Aorta (tissue), 5 donors: ENCODE measurements at regions not wholly inside any gene's neighbourhood (a gene's known extent, or its start where the extent isn't known, plus 50 kb on each side); places are given as distances from the start of the nearest gene placed in this dataset.

Experiments used
- ATAC-seq: fragments of 200-7000 bp; cut with Tn5 transposase; one replicate; pipeline ENCODE4 v1.9.1; 2022; ENCODE audit warnings: moderate library complexity; ENCODE audit not compliant: low FRiP score
- DNase-seq, 2 donors: peaks; one replicate each; pipeline ENCODE4 v3.0.0-alpha.2; 2020
- H3K27ac ChIP-seq, 2 donors: one replicate each; pipeline ENCODE4 v1.5.1; 2013; ENCODE audit warnings: low read length in 2 of 2, mild to moderate bottlenecking in 2 of 2, moderate library complexity in 2 of 2, control low read depth in 1 of 2, inconsistent platforms in 1 of 2, low read depth in 1 of 2
- H3K27me3 ChIP-seq, 2 donors: one replicate each; pipeline ENCODE4 v1.6.1; 2013; ENCODE audit warnings: control low read depth in 1 of 2, low read length in 1 of 2, mild to moderate bottlenecking in 1 of 2, moderate library complexity in 1 of 2; ENCODE audit not compliant: insufficient read depth in 2 of 2, control insufficient read depth in 1 of 2
- H3K36me3 ChIP-seq, 2 donors: one replicate each; pipeline ENCODE4 v1.6.1; 2013; ENCODE audit warnings: control low read depth in 1 of 2, low read length in 1 of 2, mild to moderate bottlenecking in 1 of 2; ENCODE audit not compliant: insufficient read depth in 2 of 2, control insufficient read depth in 1 of 2
- H3K4me1 ChIP-seq, 2 donors: one replicate each; pipeline ENCODE4 v1.6.1; 2013; ENCODE audit warnings: low read length in 2 of 2, control low read depth in 1 of 2, mild to moderate bottlenecking in 1 of 2, moderate library complexity in 1 of 2; ENCODE audit not compliant: insufficient read depth in 2 of 2, control insufficient read depth in 1 of 2
- H3K4me3 ChIP-seq, 2 donors: one replicate each; pipeline ENCODE4 v1.5.1; 2013; ENCODE audit warnings: low read length in 2 of 2, control low read depth in 1 of 2, mild to moderate bottlenecking in 1 of 2
- H3K9me3 ChIP-seq: one replicate; pipeline ENCODE4 v1.6.1; 2013; ENCODE audit warnings: mild to moderate bottlenecking, low read length; ENCODE audit not compliant: control insufficient read depth
- WGBS, 2 donors: extraction: QIAGEN DNeasy Blood & Tissue Kit; methylation state at CpG; one replicate each; pipeline ENCODE4 v1.1.7; 2013; 5-methylcytosine and 5-hydroxymethylcytosine counted together
- intact Hi-C, 2 donors: fragments of 100-400 bp; cut with DNase I; formaldehyde crosslinking; loops; one replicate each; pipeline versions ENCODE4 v1.14.2 to v1.15.0; 2022
- donor health status: healthy with polysubstance abuse.
- donor health status: Bipolar disorder and iron deficiency.
- donor health status: DM: no; HTN: no; CAD: no.
- donor health status: DM: no; HTN: no; CAD: no.
- donor health status: DM: yes; HTN: yes; CAD: no.

GRCh38 chr12:19070341-19070740 is 59.2 kb upstream of the PLEKHA5 start:
- H3K27ac ChIP-seq: no peak overlapping the region
- WGBS, 2 donors: 70 to 78% methylated on average over 1 of the region's 1 CpG
- H3K9me3 ChIP-seq: no peaks in the 10 kb centered on the region
- no peaks in the 10 kb centered on the region for H3K4me1 ChIP-seq
- no peaks in the 10 kb centered on the region for H3K36me3 ChIP-seq
- H3K4me3 ChIP-seq: no peak overlapping the region
- ATAC-seq: no peak
- no peaks in the 10 kb centered on the region for H3K27me3 ChIP-seq
- intact Hi-C loops: no loop called here
- DNase-seq: no peak

- ATAC-seq (no peak), DNase-seq (no peak)
- Histone ChIP-seq H3K27ac (no peak overlapping the region), H3K4me3 (no peak overlapping the region), H3K36me3 (no peaks in the 10 kb centered on the region), H3K9me3 (no peaks in the 10 kb centered on the region), H3K27me3 (no peaks in the 10 kb centered on the region), H3K4me1 (no peaks in the 10 kb centered on the region)
- 66 to 80% methylated on average over 4 of the region's 4 CpGs for WGBS, 2 donors
- intact Hi-C loops: no loop called here
Measured at GRCh38 chr12:19074700-19075099, 54.8 kb upstream of the PLEKHA5 start.

- intact Hi-C loops: no loop called here
- WGBS, 2 donors: 79 to 80% methylated on average over 3 of the region's 3 CpGs
- Histone ChIP-seq H3K4me3 (no peak overlapping the region), H3K27ac (no peak overlapping the region), H3K36me3 (no peaks in the 10 kb centered on the region), H3K4me1 (no peaks in the 10 kb centered on the region), H3K9me3 (no peaks in the 10 kb centered on the region), H3K27me3 (no peaks in the 10 kb centered on the region)
- DNase-seq: no peak
- ATAC-seq: no peak
Measured at GRCh38 chr12:19075711-19076340, 53.7 kb upstream of the PLEKHA5 start.
